HFF-Myc (cell line): ENCODE measurements at regions not wholly inside any gene's neighbourhood (a gene's known extent, or its start where the extent isn't known, plus 50 kb on each side); places are given as distances from the start of the nearest gene placed in this dataset.

Experiments
- DNase-seq: peaks from one replicate; pipeline ENCODE4 v3.0.0-alpha.2; 2011; ENCODE audit warnings: low read depth; ENCODE audit errors: extremely low read depth
- H3K4me3 ChIP-seq: replicated peaks from 2 replicates; pipeline ENCODE4 v1.5.1; 2011; ENCODE audit warnings: low read depth, mild to moderate bottlenecking, control low read depth, low read length
- CTCF ChIP-seq: IDR thresholded peaks from 2 replicates; pipeline ENCODE4 v1.5.1; 2012; ENCODE audit warnings: mild to moderate bottlenecking, low read depth, low read length, control low read depth; ENCODE audit errors: missing control alignments

GRCh38 chr7:109996927-109997326 is 1094.0 kb upstream of the LRRN3 start:
- no peak overlapping the region for H3K4me3 ChIP-seq
- no peak for DNase-seq
- no peak for TF ChIP-seq CTCF

- no peak for TF ChIP-seq CTCF
- no peak overlapping the region for H3K4me3 ChIP-seq
- DNase-seq = no peak
These were observed 1093.1 kb upstream of the LRRN3 start for GRCh38 chr7:109997837-109998236.

- no peak for DNase-seq
- no peak for TF ChIP-seq CTCF
- H3K4me3 ChIP-seq = no peak overlapping the region
These were observed 1089.5 kb upstream of the LRRN3 start for GRCh38 chr7:110001254-110001938.

- no peak overlapping the region for H3K4me3 ChIP-seq
- DNase-seq = no peak
- TF ChIP-seq CTCF = no peak
These were observed 1087.1 kb upstream of the LRRN3 start for GRCh38 chr7:110003827-110004226.

GRCh38 chr7:110007320-110008063 is 1083.4 kb upstream of the LRRN3 start:
- TF ChIP-seq CTCF = no peak
- no peak overlapping the region for H3K4me3 ChIP-seq
- DNase-seq = no peak

- TF ChIP-seq CTCF = no peak
- H3K4me3 ChIP-seq = no peak overlapping the region
- no peak for DNase-seq
These were observed 1080.6 kb upstream of the LRRN3 start for GRCh38 chr7:110010359-110010758.
